ENCODE measurements at regions not wholly inside any gene's neighbourhood (a gene's known extent, or its start where the extent isn't known, plus 50 kb on each side); places are given as distances from the start of the nearest gene placed in this dataset.

GRCh38 chr4:165715211-165715610 lies 157.8 kb upstream of the TLL1 start:
- ATAC-seq: no peak
- no peak overlapping the region for H3K27ac ChIP-seq
- no peak for FAIRE-seq
- intact Hi-C loops (cut with DNase I): no loop called here
- 95 to 100% methylated on average over 1 of the region's 1 CpG for WGBS, 2 donors
- peaks cover 2 to 7% (median 5%) of the 10 kb centered on the region in 3 donors for H3K4me1 ChIP-seq
- H3K27me3 ChIP-seq: no peaks in the 10 kb centered on the region
- H3K9me3 ChIP-seq: no peaks in the 10 kb centered on the region
- no peak overlapping the region for H3K4me3 ChIP-seq
- DNase-seq: no peak
- TF ChIP-seq CTCF (IDR thresholded peaks at IDR 0.05): no peak
- no peaks in the 10 kb centered on the region for H3K36me3 ChIP-seq

GRCh38 chr4:165715989-165716388 lies 157.0 kb upstream of the TLL1 start:
- FAIRE-seq: no peak
- Histone ChIP-seq H3K27me3 (no peaks in the 10 kb centered on the region), H3K27ac (no peak overlapping the region), H3K4me1 (peaks cover 0 to 12% (median 2%) of the 10 kb centered on the region in 3 donors), H3K36me3 (no peaks in the 10 kb centered on the region), H3K4me3 (no peak overlapping the region), H3K9me3 (no peaks in the 10 kb centered on the region)
- intact Hi-C loops (cut with DNase I): no loop called here
- WGBS, 2 donors: 86 to 90% methylated on average over 1 of the region's 1 CpG
- TF ChIP-seq CTCF (IDR thresholded peaks at IDR 0.05): no peak
- DNase-seq: no peak
- ATAC-seq: peak in 1 of 4 donors; percentile 9

- ATAC-seq (no peak), FAIRE-seq (no peak), DNase-seq (no peak)
- intact Hi-C loops (cut with DNase I): no loop called here
- TF ChIP-seq CTCF (IDR thresholded peaks at IDR 0.05): no peak
- H3K9me3 ChIP-seq: no peaks in the 10 kb centered on the region
- H3K36me3 ChIP-seq: no peaks in the 10 kb centered on the region
- no peak overlapping the region for H3K4me3 ChIP-seq
- H3K27me3 ChIP-seq: no peaks in the 10 kb centered on the region
- peaks cover 0 to 17% (median 7%) of the 10 kb centered on the region in 3 donors for H3K4me1 ChIP-seq
- no peak overlapping the region for H3K27ac ChIP-seq
These were observed 156.6 kb upstream of the TLL1 start for GRCh38 chr4:165716472-165716871.

GRCh38 chr4:165718660-165719059 lies 154.4 kb upstream of the TLL1 start:
- intact Hi-C loops (cut with DNase I): no loop called here
- no peaks in the 10 kb centered on the region for H3K27me3 ChIP-seq
- no peaks in the 10 kb centered on the region for H3K36me3 ChIP-seq
- no peak overlapping the region for H3K4me3 ChIP-seq
- no peak overlapping the region for H3K27ac ChIP-seq
- no peak for TF ChIP-seq CTCF (IDR thresholded peaks at IDR 0.05)
- no peaks in the 10 kb centered on the region for H3K9me3 ChIP-seq
- 93 to 96% methylated on average over 8 of the region's 8 CpGs for WGBS, 2 donors
- peaks cover 13 to 36% (median 26%) of the 10 kb centered on the region in 3 donors for H3K4me1 ChIP-seq
- ATAC-seq (no peak), FAIRE-seq (no peak), DNase-seq (no peak)

- peaks cover 15 to 39% (median 26%) of the 10 kb centered on the region in 3 donors for H3K4me1 ChIP-seq
- peak overlapping the region in 1 of 4 donors; percentile 25 for H3K27ac ChIP-seq
- no peaks in the 10 kb centered on the region for H3K27me3 ChIP-seq
- ATAC-seq: peak; percentile 85 to 93 (median 88)
- intact Hi-C loops (cut with DNase I): no loop called here
- DNase-seq: peak in 1 of 6 donors; percentile 33
- no peak for FAIRE-seq
- no peak overlapping the region for H3K4me3 ChIP-seq
- WGBS, 2 donors: 41 to 43% methylated on average over 2 of the region's 2 CpGs
- no peaks in the 10 kb centered on the region for H3K9me3 ChIP-seq
- no peak for TF ChIP-seq CTCF (IDR thresholded peaks at IDR 0.05)
- no peaks in the 10 kb centered on the region for H3K36me3 ChIP-seq
These were observed 152.5 kb upstream of the TLL1 start for GRCh38 chr4:165720411-165721082.

Data from pancreas (tissue), 10 donors.